HL-60 (cell line): ENCODE measurements at regions not wholly inside any gene's neighbourhood (a gene's known extent, or its start where the extent isn't known, plus 50 kb on each side); places are given as distances from the start of the nearest gene placed in this dataset.

Source experiments
- DNase-seq, 2 experiments: peaks; one replicate each; pipeline ENCODE4 v3.0.0-alpha.2; 2010 to 2020; ENCODE audit warnings: low read depth in 1 of 2, low spot score in 1 of 2
- H3K27ac ChIP-seq: fragments of 250-450 bp; sonication (Bioruptor Pico); replicated peaks from 2 replicates; pipeline ENCODE4 v1.5.1; 2020; ENCODE audit warnings: mild to moderate bottlenecking, moderate library complexity
- H3K27me3 ChIP-seq: fragments of 250-450 bp; sonication (Bioruptor Pico); 2 replicates; pipeline ENCODE4 v1.5.1; 2021; ENCODE audit warnings: mild to moderate bottlenecking, moderate library complexity; ENCODE audit not compliant: insufficient read depth, poor library complexity, severe bottlenecking
- H3K4me3 ChIP-seq: replicated peaks from 2 replicates; pipeline ENCODE4 v1.5.1; 2011; ENCODE audit warnings: mild to moderate bottlenecking, control low read depth, low read length; ENCODE audit not compliant: insufficient read depth
- CTCF ChIP-seq: IDR thresholded peaks from one replicate; pipeline ENCODE4 v1.5.1; 2011; ENCODE audit warnings: low read length, control low read depth, inconsistent platforms; ENCODE audit not compliant: insufficient read depth
- GABPA ChIP-seq: IDR thresholded peaks from 2 replicates; pipeline ENCODE4 v1.6.1; 2012; ENCODE audit warnings: low read depth
- POLR2AphosphoS5 ChIP-seq: IDR thresholded peaks from 2 replicates; pipeline ENCODE4 v1.6.1; 2012; ENCODE audit warnings: low read depth
- REST ChIP-seq: IDR thresholded peaks from 2 replicates; pipeline ENCODE4 v1.6.1; 2012; ENCODE audit warnings: low read depth; ENCODE audit not compliant: insufficient replicate concordance
- SPI1 ChIP-seq: IDR thresholded peaks from 2 replicates; pipeline ENCODE4 v1.6.1; 2012; ENCODE audit warnings: low read depth, mild to moderate bottlenecking, borderline replicate concordance

GRCh38 chr16:60123392-60124023 lies 1389.4 kb upstream of the GOT2 start:
- H3K27ac ChIP-seq: no peak overlapping the region
- DNase-seq: no peak
- no peak overlapping the region for H3K4me3 ChIP-seq
- H3K27me3 ChIP-seq: no peaks in the 10 kb centered on the region
- TF ChIP-seq REST (no peak), CTCF (no peak), POLR2AphosphoS5 (no peak), SPI1 (no peak), GABPA (no peak)

- TF ChIP-seq GABPA (no peak), SPI1 (no peak), POLR2AphosphoS5 (no peak), REST (no peak), CTCF (no peak)
- DNase-seq: no peak
Measured at GRCh38 chr16:60120586-60120985, 1386.5 kb upstream of the GOT2 start.

GRCh38 chr16:60110531-60110930 lies 1376.4 kb upstream of the GOT2 start:
- TF ChIP-seq CTCF (no peak), REST (no peak), POLR2AphosphoS5 (no peak), GABPA (no peak), SPI1 (no peak)
- H3K4me3 ChIP-seq: no peak overlapping the region
- no peak for DNase-seq
- no peaks in the 10 kb centered on the region for H3K27me3 ChIP-seq
- H3K27ac ChIP-seq: no peak overlapping the region

More at GRCh38 chr16:60120586-60120985, 1386.5 kb upstream of the GOT2 start:
- Histone ChIP-seq H3K27me3 (no peaks in the 10 kb centered on the region), H3K27ac (no peak overlapping the region), H3K4me3 (no peak overlapping the region)
